Activated CD4-positive, alpha-beta memory T cell treated with anti-CD3 and anti-CD28 coated beads, Interleukin-2, amount 10 ng/mL, durations not matched to agents 7 days and 5 days (primary cell): ENCODE measurements at regions not wholly inside any gene's neighbourhood (a gene's known extent, or its start where the extent isn't known, plus 50 kb on each side); places are given as distances from the start of the nearest gene placed in this dataset.
"Not testable (repeated sequence)": the region's sequence is repeated elsewhere in the genome, so short reads cannot be mapped to it uniquely, and the experiment has no call there.

Experiments used
- CTCF ChIA-PET: fragments of 350-600 bp; sonication (Branson Sonifier 250); formaldehyde crosslinking; loops from one replicate; lab custom pipeline; 2021; ENCODE audit warnings: antibody characterized with exemption, inconsistent platforms; lab: Charles Lee
- POLR2A ChIA-PET: fragments of 350-600 bp; sonication (Branson Sonifier 250); formaldehyde crosslinking; loops from one replicate; lab custom pipeline; 2021; ENCODE audit warnings: antibody characterized with exemption; lab: Charles Lee
- DNase-seq: peaks from one replicate; pipeline ENCODE4 v3.0.0-alpha.2; 2020
- H3K27ac Mint-ChIP-seq: one replicate; pipeline ENCODE4 v1.8.0; 2021; ENCODE audit warnings: mild to moderate bottlenecking, mixed read lengths
- H3K27me3 Mint-ChIP-seq: one replicate; pipeline ENCODE4 v1.8.0; 2021; ENCODE audit warnings: mixed read lengths
- H3K36me3 Mint-ChIP-seq: one replicate; pipeline ENCODE4 v1.8.0; 2021; ENCODE audit warnings: low read depth, mixed read lengths
- H3K4me1 Mint-ChIP-seq: one replicate; pipeline ENCODE4 v1.8.0; 2021; ENCODE audit warnings: mixed read lengths
- H3K4me3 Mint-ChIP-seq: one replicate; pipeline ENCODE4 v1.8.0; 2021; ENCODE audit warnings: mild to moderate bottlenecking, mixed read lengths
- H3K9me3 Mint-ChIP-seq: one replicate; pipeline ENCODE4 v1.8.0; 2021; ENCODE audit warnings: mixed read lengths

DNA sequence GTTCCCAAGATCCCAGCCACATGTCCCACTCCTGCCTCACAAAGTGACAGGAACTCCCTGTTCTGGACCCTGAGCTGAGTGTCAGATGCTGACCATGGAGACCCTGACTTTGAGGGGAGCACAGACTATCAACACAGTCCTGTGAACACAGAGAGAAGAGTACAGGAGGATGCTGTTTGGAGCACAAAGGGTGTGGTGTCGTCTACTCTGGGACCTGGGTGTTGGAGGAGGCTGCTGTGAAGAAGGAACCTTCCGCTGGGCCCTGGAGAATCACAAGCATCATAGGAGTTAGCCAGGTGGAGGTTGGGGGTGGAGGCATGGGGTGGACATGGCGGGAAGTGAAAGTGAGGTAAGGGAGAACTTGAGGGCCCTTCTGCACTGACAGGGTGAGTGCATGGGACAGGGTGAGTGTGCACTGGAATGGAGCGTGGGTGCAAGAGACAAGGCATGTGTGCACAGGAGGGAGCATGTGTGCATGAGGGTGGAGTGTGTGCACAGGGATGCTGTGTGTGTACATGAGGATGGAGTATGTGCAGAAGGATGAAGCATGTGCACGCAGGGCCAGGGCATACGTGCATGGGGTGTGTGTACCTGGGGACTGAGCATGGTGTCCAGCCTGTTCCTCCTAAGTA is 70.7 kb upstream of the ANTXRL start:
- no peak overlapping the region for H3K27ac Mint-ChIP-seq
- no peak for DNase-seq
- no peaks in the 10 kb centered on the region for H3K27me3 Mint-ChIP-seq
- peaks cover 9% of the 10 kb centered on the region for H3K36me3 Mint-ChIP-seq
- ChIA-PET POLR2A (no interaction called here), CTCF (no interaction called here)
- no peaks in the 10 kb centered on the region for H3K9me3 Mint-ChIP-seq
- H3K4me3 Mint-ChIP-seq, result no peak overlapping the region
- H3K4me1 Mint-ChIP-seq, result peaks cover 21% of the 10 kb centered on the region

DNA sequence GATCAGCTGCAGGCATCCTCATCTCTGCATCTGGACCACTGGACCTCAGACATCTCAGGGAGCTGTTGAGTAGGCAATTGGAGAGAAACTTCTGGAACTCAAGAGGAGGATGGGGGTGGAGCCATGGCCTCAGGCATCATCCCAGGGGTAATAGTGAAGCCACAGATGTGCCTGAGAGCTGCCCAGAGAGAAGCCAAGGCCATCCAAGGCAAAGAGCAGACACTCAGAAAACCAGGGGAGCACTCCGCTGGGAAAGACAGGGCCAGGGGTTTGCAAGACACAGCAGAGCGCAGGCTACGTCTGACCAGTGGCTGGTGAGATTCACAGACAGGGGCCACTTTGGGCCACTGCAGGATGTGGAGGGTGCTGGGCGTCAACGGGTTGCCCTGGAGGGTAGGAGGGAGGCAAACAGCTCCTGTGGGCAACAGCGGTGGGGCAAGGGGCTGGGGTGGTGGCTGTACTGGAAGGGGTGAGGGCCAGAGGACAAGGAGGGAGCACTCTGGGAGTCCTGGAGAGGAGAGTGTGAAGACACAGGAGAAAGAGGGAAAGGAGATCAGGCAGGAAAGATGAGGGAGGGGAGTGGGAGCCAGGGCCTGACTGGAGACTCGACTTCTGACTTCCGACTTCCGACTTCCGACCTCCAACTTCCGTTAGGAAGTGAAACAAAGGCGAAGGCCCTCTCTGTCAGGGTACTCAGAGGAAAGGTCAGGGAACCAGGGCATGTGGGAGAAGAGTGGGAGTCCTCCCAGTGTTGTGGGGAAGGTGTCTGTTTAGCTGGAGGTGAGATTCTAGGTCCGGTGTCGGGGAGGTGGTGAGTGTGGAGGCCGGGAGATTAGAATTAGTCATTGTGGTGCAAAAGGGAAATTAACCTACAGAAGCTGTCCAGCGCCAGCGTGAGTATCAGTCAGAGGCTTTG is 69.7 kb upstream of the ANTXRL start:
- Mint-ChIP-seq H3K4me3 (no peak overlapping the region), H3K36me3 (peaks cover 9% of the 10 kb centered on the region), H3K27me3 (no peaks in the 10 kb centered on the region), H3K4me1 (peaks cover 21% of the 10 kb centered on the region), H3K27ac (no peak overlapping the region), H3K9me3 (no peaks in the 10 kb centered on the region)
- ChIA-PET CTCF (interaction anchor here (2.0 kb wide), 1 partner anchor 12 kb away, joined by 10 read pairs; no protein-coding TSS in a partner anchor), POLR2A (no interaction called here)
- no peak for DNase-seq

DNA sequence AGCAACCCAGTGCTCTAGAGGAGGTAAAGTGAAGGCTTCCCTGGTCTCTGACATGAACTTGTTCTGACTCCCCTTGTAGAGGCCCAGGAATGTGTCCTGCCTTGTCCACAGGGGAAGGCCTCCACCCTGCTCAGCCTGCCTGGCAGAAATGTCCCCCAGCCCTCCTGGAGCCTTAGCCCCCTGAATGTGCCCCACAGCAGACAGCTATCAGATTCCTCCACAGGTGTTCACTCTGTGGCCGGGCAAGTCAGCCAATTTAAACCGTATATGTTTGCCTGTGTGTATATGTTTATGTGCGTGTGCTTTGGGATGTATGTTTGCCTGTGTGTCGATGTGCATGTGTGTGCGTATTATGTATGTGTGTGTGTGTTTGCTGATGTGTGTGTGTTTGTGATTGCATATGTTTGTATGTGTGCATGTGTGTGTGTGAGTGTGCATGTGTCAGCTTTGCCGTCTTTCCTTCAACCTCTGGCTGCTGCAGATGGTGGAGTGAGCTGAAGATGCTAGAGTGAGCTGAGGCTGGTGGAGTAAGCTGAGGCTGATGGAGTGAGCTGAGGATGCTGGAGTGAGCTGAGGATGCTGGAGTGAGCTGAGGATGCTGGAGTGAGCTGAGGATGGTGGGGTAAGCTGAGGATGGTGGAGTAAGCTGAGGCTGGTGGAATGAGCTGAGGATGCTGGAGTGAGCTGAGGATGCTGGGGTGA is 68.9 kb upstream of the ANTXRL start:
- POLR2A ChIA-PET, result no interaction called here
- H3K9me3 Mint-ChIP-seq, result no peaks in the 10 kb centered on the region
- H3K4me3 Mint-ChIP-seq, result no peak overlapping the region

DNA sequence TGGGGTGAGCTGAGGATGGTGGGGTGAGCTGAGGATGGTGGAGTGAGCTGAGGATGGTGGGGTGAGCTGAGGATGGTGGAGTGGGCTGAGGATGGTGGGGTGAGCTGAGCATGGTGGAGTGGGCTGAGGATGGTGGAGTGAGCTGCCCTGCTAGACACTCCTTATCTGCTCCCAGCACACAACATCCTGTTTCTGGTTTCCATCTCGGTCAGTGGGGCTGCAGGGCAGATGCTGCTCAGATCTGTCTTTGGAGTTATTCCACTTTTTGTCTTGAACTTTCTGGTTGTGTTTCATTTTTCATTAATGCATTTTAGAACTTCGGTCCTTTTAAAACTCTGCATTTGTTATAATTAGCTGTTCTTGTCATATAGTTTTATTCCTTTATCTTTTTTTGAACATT is 67.9 kb upstream of the ANTXRL start:
- CTCF ChIA-PET, result interaction anchor here (2.0 kb wide), 1 partner anchor 11 kb away, joined by 10 read pairs; no protein-coding TSS in a partner anchor
- peaks cover 21% of the 10 kb centered on the region for H3K4me1 Mint-ChIP-seq
- no peaks in the 10 kb centered on the region for H3K27me3 Mint-ChIP-seq
- H3K4me3 Mint-ChIP-seq, result no peak overlapping the region
- H3K36me3 Mint-ChIP-seq, result peaks cover 9% of the 10 kb centered on the region
- H3K27ac Mint-ChIP-seq, result no peak overlapping the region
- H3K9me3 Mint-ChIP-seq, result no peaks in the 10 kb centered on the region
- no peak for DNase-seq
- POLR2A ChIA-PET, result no interaction called here

More for the DNA sequence above, 68.9 kb upstream of the ANTXRL start:
- Mint-ChIP-seq H3K4me1 (peaks cover 21% of the 10 kb centered on the region), H3K27me3 (no peaks in the 10 kb centered on the region), H3K27ac (peak overlapping the region; percentile 8), H3K36me3 (peaks cover 9% of the 10 kb centered on the region)
- CTCF ChIA-PET, result interaction anchor here (2.0 kb wide), 1 partner anchor 12 kb away, joined by 10 read pairs; no protein-coding TSS in a partner anchor
- no peak for DNase-seq

DNA sequence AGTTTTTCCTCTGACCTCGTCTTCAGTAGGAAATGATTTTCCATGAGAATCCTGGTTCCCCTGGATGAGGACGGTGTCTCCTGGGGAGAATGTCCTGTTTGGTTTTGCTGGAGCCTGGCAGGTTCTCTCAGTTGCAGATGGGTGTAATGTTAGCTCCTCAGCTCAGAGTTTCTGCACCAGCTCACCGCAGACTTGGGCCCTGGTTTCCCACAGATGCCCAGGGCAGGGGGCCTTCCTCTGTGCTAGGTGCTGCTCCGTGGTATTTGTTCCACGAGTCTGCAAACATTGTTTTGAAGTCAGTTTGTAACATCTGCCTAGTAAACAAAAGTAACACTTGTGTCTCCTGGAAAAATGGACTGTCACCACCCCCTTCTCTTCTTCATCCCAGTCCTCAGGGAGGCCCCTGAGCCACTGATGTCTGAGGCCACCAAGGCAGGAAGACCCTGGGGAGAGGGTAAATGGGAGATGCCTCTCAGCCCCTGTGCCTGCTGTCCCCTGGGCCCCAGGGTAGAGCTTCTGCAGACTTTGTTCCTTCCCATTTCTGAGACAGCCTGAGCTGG is 67.3 kb upstream of the ANTXRL start:
- CTCF ChIA-PET, result interaction anchor here (2.0 kb wide), 1 partner anchor 10 kb away, joined by 10 read pairs; no protein-coding TSS in a partner anchor
- H3K36me3 Mint-ChIP-seq, H3K27me3 Mint-ChIP-seq, DNase-seq, H3K27ac Mint-ChIP-seq, H3K4me3 Mint-ChIP-seq, H3K9me3 Mint-ChIP-seq, POLR2A ChIA-PET: not testable (repeated sequence)
- H3K4me1 Mint-ChIP-seq, result peaks cover 21% of the 10 kb centered on the region

DNA sequence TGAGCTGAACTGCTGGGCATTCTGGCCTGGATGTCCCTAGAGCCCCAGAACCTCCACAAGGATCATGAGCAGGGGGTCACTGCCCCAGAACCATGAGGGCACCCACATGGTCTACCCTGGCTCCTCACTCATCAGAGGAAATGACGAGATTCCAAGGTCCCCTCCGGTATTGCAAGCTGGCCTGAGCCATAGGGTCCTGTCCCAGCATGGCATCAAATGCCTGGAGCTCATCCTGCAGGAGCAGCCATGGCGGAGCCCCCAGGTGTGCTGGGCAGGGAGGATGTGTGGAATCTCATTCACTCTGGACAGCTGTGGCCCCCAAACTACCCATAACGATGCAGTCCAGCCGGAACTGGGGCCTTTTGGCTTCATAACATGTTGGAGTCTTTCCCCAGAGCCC is 66.6 kb upstream of the ANTXRL start:
- H3K9me3 Mint-ChIP-seq, result no peaks in the 10 kb centered on the region
- peaks cover 9% of the 10 kb centered on the region for H3K36me3 Mint-ChIP-seq
- no peak overlapping the region for H3K4me3 Mint-ChIP-seq
- H3K4me1 Mint-ChIP-seq, result peaks cover 21% of the 10 kb centered on the region
- H3K27me3 Mint-ChIP-seq, result no peaks in the 10 kb centered on the region
- ChIA-PET CTCF (no interaction called here), POLR2A (no interaction called here)
- no peak overlapping the region for H3K27ac Mint-ChIP-seq
- no peak for DNase-seq

DNA sequence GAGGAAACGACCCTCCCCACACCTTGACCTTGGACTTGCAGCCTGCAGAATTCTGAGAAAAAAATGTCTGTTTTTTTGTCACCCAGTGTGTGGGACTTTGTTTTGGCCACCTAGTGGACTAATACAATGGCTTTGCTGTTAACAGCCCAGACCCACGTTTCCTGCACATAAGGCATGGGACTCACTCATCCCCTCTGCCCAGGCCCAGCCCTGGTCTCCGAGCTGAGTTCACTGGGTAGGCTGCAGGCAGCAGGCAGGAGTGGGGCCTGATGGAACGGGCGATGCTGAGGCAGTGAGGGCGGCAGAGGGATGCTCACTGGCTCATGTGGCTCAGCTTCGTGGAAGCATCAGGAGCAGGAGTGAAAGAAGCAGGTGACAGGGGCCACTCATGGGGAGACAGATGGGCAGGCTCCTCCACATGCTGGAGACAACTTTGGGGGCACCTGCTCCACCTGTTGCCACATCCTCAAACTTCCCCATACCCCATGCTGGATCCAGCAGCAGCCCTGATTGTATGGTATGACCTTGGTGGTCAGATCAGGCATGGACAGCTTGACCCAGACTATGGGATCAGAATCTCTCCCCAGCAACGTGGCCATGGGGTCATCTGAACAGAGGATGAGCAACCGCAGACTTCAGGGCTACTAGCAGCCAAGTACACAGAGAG is 65.8 kb upstream of the ANTXRL start:
- Mint-ChIP-seq H3K36me3 (peaks cover 9% of the 10 kb centered on the region), H3K27ac (no peak overlapping the region), H3K9me3 (no peaks in the 10 kb centered on the region), H3K4me1 (peaks cover 21% of the 10 kb centered on the region), H3K4me3 (no peak overlapping the region), H3K27me3 (no peaks in the 10 kb centered on the region)
- no peak for DNase-seq
- POLR2A ChIA-PET, result no interaction called here
- CTCF ChIA-PET, result no interaction called here

DNA sequence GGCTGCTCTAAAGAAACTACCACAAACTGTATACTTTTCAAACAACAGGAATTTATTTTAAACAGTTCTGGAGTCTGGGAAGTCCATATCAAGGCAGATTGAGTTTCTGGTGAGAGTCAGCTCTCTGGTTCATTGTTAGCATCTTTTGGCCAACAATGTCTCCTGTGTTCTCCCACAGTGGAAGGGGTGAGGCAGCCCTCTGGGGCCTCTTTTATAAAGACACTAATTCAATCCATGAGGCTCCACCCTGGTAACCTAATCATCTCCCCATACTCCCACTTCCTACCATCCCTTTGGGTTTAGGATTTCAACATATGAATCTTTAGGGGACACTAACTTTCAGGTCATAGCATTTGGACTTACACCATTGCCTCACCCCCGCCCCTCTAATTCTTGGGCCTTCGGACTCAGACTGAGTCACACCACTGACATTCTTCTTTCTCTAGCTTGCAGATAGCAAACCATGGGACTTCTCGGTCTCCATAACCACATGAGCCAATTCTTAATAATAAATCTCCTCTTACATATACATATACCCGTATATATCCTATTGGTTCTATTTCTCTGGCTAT is 64.3 kb upstream of the ANTXRL start:
- Mint-ChIP-seq H3K9me3 (no peaks in the 10 kb centered on the region), H3K36me3 (peaks cover 9% of the 10 kb centered on the region), H3K27me3 (no peaks in the 10 kb centered on the region), H3K27ac (no peak overlapping the region), H3K4me3 (no peak overlapping the region), H3K4me1 (peaks cover 17% of the 10 kb centered on the region)
- POLR2A ChIA-PET, result no interaction called here
- CTCF ChIA-PET, result interaction anchor here (1.3 kb wide), 1 partner anchor 68 kb away, joined by 3 read pairs; no protein-coding TSS in a partner anchor
- DNase-seq, result no peak

DNA sequence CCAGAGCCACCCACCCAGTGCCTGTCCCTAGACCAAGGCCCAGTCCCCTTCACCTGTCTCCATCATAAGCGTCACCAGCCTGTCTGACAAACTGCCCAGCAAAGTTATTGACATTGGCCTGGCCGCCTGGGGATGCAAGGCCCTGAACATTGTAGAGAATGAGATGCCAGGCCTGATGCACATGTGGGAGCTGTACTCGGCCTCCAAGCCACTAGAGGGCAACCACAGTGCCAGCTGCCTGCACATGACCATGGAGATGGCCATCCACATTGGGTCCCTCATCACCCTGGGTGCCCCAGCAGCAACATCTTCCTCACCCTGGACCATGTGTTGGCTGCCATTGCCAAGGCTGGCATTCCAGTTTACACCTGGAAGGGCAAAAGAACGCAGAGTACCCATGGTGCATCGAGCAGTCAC is 63.7 kb upstream of the ANTXRL start:
- DNase-seq, result no peak
- CTCF ChIA-PET, result interaction anchor here (1.3 kb wide), 1 partner anchor 68 kb away, joined by 3 read pairs; no protein-coding TSS in a partner anchor
- no peak overlapping the region for H3K4me3 Mint-ChIP-seq
- POLR2A ChIA-PET, result no interaction called here
- peaks cover 6% of the 10 kb centered on the region for H3K36me3 Mint-ChIP-seq
- no peak overlapping the region for H3K27ac Mint-ChIP-seq
- peaks cover 11% of the 10 kb centered on the region for H3K4me1 Mint-ChIP-seq
- no peaks in the 10 kb centered on the region for H3K9me3 Mint-ChIP-seq
- H3K27me3 Mint-ChIP-seq, result no peaks in the 10 kb centered on the region

DNA sequence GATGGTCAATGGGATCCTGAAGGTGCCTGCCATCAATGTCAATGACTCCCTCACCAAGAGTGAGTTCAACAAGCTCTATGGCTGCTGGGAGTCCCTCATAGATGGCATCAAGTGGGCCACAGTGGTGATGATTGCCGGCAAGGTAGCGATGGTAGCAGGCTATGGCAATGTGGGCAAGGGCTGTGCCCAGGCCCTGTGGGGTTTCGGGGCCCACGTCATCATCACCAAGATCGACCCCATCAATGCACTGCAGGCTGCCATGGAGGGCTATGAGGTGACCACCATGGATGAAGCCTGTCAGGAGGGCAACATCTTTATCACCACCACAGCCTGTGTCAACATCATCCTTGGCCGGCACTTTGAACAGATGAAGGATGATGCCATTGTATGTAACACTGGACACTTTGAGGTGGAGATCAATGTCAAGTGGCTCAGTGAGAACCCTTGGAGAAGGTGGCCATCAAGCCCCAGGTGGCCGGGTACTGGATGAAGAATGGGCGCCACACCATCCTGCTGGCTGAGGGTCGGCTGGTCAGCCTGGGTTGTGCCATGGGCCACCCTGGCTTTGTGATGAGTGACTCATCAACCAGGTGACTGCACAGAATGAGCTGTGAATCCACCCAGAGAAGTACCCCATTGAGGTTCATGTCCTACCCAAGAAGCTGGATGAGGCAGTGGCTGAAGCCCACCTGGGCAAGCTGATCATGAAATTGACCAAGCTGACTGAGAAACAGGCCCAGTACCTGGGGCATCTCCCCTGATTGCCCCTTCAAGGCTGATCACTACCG is 63.0 kb upstream of the ANTXRL start:
- Mint-ChIP-seq H3K27me3 (no peaks in the 10 kb centered on the region), H3K9me3 (no peaks in the 10 kb centered on the region), H3K4me3 (no peak overlapping the region), H3K27ac (no peak overlapping the region), H3K4me1 (peaks cover 8% of the 10 kb centered on the region), H3K36me3 (peaks cover 4% of the 10 kb centered on the region)
- DNase-seq, result no peak
- ChIA-PET POLR2A (no interaction called here), CTCF (interaction anchor here (1.3 kb wide), 1 partner anchor 67 kb away, joined by 3 read pairs; no protein-coding TSS in a partner anchor)

DNA sequence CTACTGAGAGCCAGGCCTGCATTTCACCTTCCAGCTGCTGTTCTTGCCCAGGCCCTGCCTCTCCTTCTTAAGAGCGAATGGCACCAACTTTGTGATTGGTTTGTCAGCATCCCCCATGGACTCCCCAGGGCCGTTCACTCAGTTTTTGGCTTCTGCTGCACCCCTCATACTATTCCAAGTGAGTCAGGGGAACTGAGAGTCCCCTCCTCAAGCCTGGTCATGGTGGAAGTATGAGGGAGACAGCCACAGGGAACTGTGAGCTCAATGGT is 62.4 kb upstream of the ANTXRL start:
- no peak overlapping the region for H3K27ac Mint-ChIP-seq
- POLR2A ChIA-PET, result no interaction called here
- no peaks in the 10 kb centered on the region for H3K27me3 Mint-ChIP-seq
- H3K36me3 Mint-ChIP-seq, result peaks cover under 1% of the 10 kb centered on the region
- no peak overlapping the region for H3K4me3 Mint-ChIP-seq
- CTCF ChIA-PET, result no interaction called here
- peaks cover 3% of the 10 kb centered on the region for H3K4me1 Mint-ChIP-seq
- no peaks in the 10 kb centered on the region for H3K9me3 Mint-ChIP-seq
- DNase-seq, result no peak
